GM10847 (cell line): ENCODE measurements at regions not wholly inside any gene's neighbourhood (a gene's known extent, or its start where the extent isn't known, plus 50 kb on each side); places are given as distances from the start of the nearest gene placed in this dataset.

ENCODE experiments used
- POLR2A ChIP-seq: IDR thresholded peaks from 2 replicates; pipeline ENCODE4 v1.6.1; 2011; ENCODE audit not compliant: insufficient read length; ENCODE audit errors: extremely low read depth

- no peak for TF ChIP-seq POLR2A
Measured at GRCh38 chr1:38332649-38333310, 286.2 kb upstream of the POU3F1 start.

DNA sequence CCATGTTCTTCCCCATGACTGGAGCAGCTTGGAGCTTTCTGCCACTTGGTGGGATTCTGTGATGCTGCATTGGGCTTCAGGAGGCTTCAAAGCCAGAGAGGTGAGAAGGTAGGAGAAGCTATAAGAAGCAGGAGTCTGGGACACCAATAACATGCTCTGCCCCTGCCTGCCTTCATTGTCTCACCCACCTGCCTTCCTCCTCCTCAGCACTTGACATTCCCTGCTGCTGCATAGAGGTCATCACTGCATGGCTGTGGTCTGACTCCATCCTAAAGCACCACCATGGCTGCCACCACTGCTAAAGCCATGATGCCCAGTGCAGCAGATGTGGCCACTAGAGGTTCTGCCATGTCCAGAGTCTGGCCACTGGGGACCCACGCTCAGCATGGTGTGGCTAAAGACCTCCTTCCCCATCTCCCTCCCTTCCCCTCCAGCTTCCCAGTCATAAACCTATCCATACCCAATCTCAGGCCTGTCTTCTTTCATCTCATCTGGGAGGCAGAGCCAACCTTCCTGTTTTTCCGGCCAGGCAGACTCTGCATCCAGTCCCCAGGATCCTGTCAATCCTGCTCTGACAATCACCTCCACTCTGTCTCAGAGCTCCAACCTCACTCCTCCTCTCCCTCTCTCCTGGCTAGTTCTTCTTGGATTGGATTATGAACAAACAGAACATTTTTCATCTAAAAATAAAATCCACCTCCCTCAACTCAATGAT is 285.1 kb upstream of the POU3F1 start:
- no peak for TF ChIP-seq POLR2A

- no peak for TF ChIP-seq POLR2A
Measured at GRCh38 chr1:38330799-38331198, 284.2 kb upstream of the POU3F1 start.

DNA sequence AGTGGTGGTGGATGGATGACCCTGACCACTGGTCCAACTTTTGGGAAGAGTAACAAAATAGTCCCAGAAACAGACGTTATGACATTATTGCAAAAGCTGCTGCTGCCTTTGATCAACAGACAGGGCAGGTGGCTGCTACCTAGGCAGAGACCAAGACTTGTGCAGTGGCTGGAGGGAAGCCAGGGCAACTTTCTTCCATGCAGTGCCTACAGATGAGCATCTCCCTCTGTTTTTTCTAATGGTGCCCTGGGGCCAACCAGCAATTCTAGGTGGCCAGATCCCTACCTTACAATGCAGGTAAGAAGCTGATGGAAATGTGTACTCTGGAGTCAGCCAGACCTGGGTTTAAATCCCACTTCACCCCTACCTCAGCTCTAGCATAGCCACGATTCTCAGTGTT is 283.1 kb upstream of the POU3F1 start:
- no peak for TF ChIP-seq POLR2A

GRCh38 chr1:38328278-38329035 is 281.9 kb upstream of the POU3F1 start:
- no peak for TF ChIP-seq POLR2A

GRCh38 chr1:38327559-38327973 is 281.0 kb upstream of the POU3F1 start:
- TF ChIP-seq POLR2A: no peak

DNA sequence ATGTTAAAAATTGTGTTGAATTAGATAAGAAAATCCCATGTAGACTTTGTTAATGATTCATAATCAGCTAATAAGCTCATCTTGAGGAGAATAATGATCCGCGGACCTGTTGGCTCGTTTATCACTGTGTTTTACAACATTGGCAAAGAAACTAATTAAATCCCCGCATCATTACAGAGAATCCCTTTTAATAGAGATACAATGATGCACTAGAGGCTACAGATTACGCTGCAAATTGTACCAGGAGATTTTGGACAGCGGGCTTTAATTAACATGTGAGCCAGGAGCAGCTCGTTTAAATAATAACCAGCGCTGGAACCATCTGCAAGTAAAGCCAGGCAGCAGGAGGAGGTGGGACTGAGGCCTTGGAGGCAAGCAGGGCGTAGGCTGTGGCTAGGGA is 280.3 kb upstream of the POU3F1 start:
- TF ChIP-seq POLR2A: no peak

DNA sequence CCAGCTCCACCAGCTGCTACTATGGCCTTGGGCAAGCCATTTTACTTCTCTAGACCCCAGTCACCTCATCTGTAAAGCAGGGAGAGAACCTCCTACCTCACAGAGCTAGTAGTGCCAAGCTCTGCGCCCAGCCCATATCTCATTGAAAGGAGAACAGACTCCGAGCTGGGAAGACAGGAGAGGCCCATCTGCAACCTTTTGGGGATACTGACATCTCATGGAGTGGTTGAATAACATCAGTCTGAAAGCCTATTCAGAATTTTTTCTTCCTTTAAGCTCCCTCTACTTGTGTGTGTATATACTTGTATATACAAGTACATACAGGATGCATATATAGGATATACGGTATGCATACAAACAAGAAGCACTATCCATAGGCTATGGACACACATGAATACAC is 279.5 kb upstream of the POU3F1 start:
- TF ChIP-seq POLR2A: no peak

- TF ChIP-seq POLR2A: no peak
Measured at GRCh38 chr1:38312753-38313152, 266.2 kb upstream of the POU3F1 start.

- no peak for TF ChIP-seq POLR2A
Measured at GRCh38 chr1:38310079-38310478, 263.5 kb upstream of the POU3F1 start.

DNA sequence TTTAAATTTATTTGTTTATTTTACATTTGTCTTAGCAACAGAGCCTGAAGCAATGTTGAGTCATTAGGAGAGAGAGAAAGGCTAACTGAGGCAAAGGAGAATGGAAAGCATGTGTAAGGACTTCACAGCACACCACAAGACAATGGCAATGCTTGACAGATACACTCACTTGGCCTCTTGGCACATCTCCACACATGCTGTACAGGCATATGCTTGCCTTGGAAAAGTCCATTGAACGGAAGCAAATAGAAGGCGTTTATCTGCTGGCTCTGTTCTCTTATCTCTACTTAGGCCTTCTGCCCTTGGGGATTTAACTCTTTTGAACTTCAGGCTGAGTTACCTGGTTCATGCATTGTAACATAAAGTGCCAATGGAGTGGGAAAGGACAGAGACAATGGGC is 262.2 kb upstream of the POU3F1 start:
- TF ChIP-seq POLR2A: no peak

GRCh38 chr1:38305666-38306065 is 259.1 kb upstream of the POU3F1 start:
- TF ChIP-seq POLR2A: no peak

GRCh38 chr1:38303843-38304242 is 257.2 kb upstream of the POU3F1 start:
- no peak for TF ChIP-seq POLR2A

- no peak for TF ChIP-seq POLR2A
Measured at GRCh38 chr1:38301040-38301439, 254.4 kb upstream of the POU3F1 start.

DNA sequence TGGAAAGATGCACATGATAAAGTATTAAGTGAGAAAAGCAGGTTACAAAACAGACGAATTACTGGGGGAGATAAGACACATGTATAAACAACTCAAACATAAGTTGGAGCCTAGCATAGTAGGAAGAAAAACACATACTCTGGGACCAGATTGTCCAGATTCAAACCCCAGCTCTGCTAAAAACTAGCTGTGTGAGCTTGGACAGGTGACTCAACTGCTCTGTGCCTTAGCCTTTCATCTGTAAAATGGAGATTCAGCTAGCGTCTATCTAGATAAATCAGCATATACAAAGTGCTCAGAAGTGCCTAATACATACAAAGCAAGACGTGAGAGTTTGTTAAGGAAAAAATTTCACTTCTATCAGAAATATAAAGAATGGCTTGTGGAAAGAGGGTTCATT is 254.0 kb upstream of the POU3F1 start:
- TF ChIP-seq POLR2A: no peak

- no peak for TF ChIP-seq POLR2A
Measured at GRCh38 chr1:38297842-38298241, 251.2 kb upstream of the POU3F1 start.
